HUES64 (cell line): ENCODE measurements at regions not wholly inside any gene's neighbourhood (a gene's known extent, or its start where the extent isn't known, plus 50 kb on each side); places are given as distances from the start of the nearest gene placed in this dataset.
"Not testable (repeated sequence)": the region's sequence is repeated elsewhere in the genome, so short reads cannot be mapped to it uniquely, and the experiment has no call there.

Source experiments
- H3K27ac ChIP-seq: 2 replicates; pipeline ENCODE4 v1.7.0; 2013; ENCODE audit warnings: low read depth, low read length, inconsistent platforms
- H3K27me3 ChIP-seq: 2 replicates; pipeline ENCODE4 v1.6.1; 2013; ENCODE audit warnings: mild to moderate bottlenecking, low read length; ENCODE audit not compliant: insufficient read depth
- H3K36me3 ChIP-seq: 2 replicates; pipeline ENCODE4 v1.6.1; 2013; ENCODE audit warnings: mild to moderate bottlenecking, low read length; ENCODE audit not compliant: insufficient read depth
- H3K4me1 ChIP-seq: 2 replicates; pipeline ENCODE4 v1.6.1; 2013; ENCODE audit warnings: mild to moderate bottlenecking, low read length, moderate library complexity; ENCODE audit not compliant: insufficient read depth
- H3K4me3 ChIP-seq: 2 replicates; pipeline ENCODE4 v1.5.1; 2013; ENCODE audit warnings: mild to moderate bottlenecking, low read length, moderate library complexity
- H3K9ac ChIP-seq: 2 replicates; pipeline ENCODE4 v1.6.1; 2013; ENCODE audit warnings: mild to moderate bottlenecking, low read depth, low read length
- H3K9me3 ChIP-seq: 2 replicates; pipeline ENCODE4 v1.6.1; 2013; ENCODE audit warnings: low read depth, low read length; ENCODE audit not compliant: insufficient read depth
- WGBS: fragments of 150-250, 120-280 bp; methylation state at CpG from one replicate; pipeline ENCODE4 v1.1.7; 2013; ENCODE audit warnings: missing lambda C conversion rate; 5-methylcytosine and 5-hydroxymethylcytosine counted together

DNA sequence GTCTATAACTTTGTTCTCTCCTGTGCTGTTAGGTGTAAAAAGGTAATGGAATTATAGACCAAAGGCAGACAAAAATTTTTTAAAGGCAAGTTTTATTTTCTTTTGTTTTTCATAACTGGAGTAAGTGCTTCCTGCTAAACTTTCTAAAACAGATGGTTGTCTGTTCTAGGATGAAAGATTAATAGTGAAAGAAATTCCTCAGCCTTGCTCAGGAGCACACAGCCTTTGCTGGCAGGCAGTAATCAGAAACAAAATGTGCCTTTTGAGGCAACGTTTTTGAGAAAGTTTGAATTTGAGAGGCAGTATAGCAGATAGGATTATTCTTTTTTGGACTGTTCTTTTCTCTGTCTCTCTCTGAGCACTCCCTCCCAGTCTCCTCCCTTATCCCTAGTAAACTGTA, 2749.5 kb downstream of the PCDH9 start:
- WGBS: 55% methylated on average over 1 of the region's 1 CpG
- no peak overlapping the region for H3K9ac ChIP-seq
- no peaks in the 10 kb centered on the region for H3K36me3 ChIP-seq
- 0 out of 2 replicates have a peak, but pooled peaks cover 6% of the 10 kb centered on the region for H3K9me3 ChIP-seq
- no peak overlapping the region for H3K27ac ChIP-seq
- H3K4me1 ChIP-seq: peaks cover 8% of the 10 kb centered on the region
- H3K27me3 ChIP-seq: no peaks in the 10 kb centered on the region
- no peak overlapping the region for H3K4me3 ChIP-seq

GRCh38 chr13:64480211-64480610, 2749.9 kb downstream of the PCDH9 start:
- no peaks in the 10 kb centered on the region for H3K36me3 ChIP-seq
- 83% methylated on average over 1 of the region's 1 CpG for WGBS
- 0 out of 2 replicates have a peak, but pooled peaks cover 6% of the 10 kb centered on the region for H3K9me3 ChIP-seq
- no peak overlapping the region for H3K4me3 ChIP-seq
- no peak overlapping the region for H3K9ac ChIP-seq
- H3K27me3 ChIP-seq: no peaks in the 10 kb centered on the region
- H3K27ac ChIP-seq: no peak overlapping the region
- H3K4me1 ChIP-seq: peaks cover 8% of the 10 kb centered on the region

- H3K9me3 ChIP-seq: 0 out of 2 replicates have a peak, but pooled peaks cover 6% of the 10 kb centered on the region
- H3K9ac ChIP-seq: no peak overlapping the region
- no peaks in the 10 kb centered on the region for H3K27me3 ChIP-seq
- peaks cover 14% of the 10 kb centered on the region for H3K4me1 ChIP-seq
- H3K27ac ChIP-seq: no peak overlapping the region
- H3K4me3 ChIP-seq: no peak overlapping the region
- no peaks in the 10 kb centered on the region for H3K36me3 ChIP-seq
Measured at GRCh38 chr13:64477146-64477545, 2753.0 kb downstream of the PCDH9 start.

- H3K9me3 ChIP-seq, H3K36me3 ChIP-seq, H3K27me3 ChIP-seq, H3K9ac ChIP-seq, H3K27ac ChIP-seq, H3K4me3 ChIP-seq: not testable (repeated sequence)
- WGBS: 96% methylated on average over 2 of the region's 2 CpGs
- peaks cover 20% of the 10 kb centered on the region for H3K4me1 ChIP-seq
Measured at GRCh38 chr13:64476041-64476568, 2754.0 kb downstream of the PCDH9 start.

GRCh38 chr13:64471916-64472315, 2758.2 kb downstream of the PCDH9 start:
- 75% methylated on average over 2 of the region's 2 CpGs for WGBS
- Histone ChIP-seq H3K4me1 (peaks cover 27% of the 10 kb centered on the region), H3K27ac (no peak overlapping the region), H3K9me3 (0 out of 2 replicates have a peak, but pooled peaks cover 6% of the 10 kb centered on the region), H3K36me3 (no peaks in the 10 kb centered on the region), H3K4me3 (no peak overlapping the region), H3K9ac (no peak overlapping the region), H3K27me3 (no peaks in the 10 kb centered on the region)

DNA sequence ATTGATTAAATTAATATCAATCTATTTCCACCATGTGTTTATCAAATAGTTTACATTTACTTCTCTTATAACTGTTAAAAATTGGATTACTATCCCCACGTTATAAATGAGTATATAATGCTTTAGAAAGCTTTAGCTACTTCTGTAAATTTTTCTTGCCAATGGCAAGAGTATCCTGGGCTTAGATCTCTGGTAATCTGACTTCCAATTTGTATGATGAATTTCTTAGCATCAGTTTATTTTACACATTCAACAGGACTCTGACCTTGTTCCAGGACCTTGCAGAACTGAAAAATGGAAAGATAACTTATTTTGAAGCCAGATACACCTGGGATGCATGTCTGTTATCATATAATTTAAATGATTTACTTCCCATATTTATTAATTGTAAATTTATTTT, 2759.4 kb downstream of the PCDH9 start:
- no peak overlapping the region for H3K27ac ChIP-seq
- peaks cover 27% of the 10 kb centered on the region for H3K4me1 ChIP-seq
- H3K4me3 ChIP-seq: no peak overlapping the region

DNA sequence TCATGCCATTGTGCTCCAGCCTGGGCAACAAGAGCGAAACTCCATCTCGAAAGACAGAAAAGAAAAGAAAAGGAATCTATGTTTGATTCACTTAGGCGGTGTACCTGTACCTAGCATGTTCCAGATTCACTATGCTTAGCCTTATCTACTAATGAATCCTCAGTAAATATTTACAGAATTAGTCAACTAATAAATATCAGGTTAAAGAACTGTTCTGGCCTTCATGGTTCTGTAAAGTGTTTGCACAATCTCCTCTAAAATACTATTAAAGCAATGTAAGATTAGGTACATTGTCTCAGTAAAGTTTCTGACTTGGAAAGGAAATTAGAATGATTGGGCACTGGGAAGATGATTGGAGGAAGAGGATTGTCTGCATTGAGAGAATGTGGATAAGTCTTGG, 2770.4 kb downstream of the PCDH9 start:
- Histone ChIP-seq H3K9me3 (peaks cover 3% of the 10 kb centered on the region; the same call in 1 of the 2 replicates), H3K27ac (no peak overlapping the region), H3K36me3 (no peaks in the 10 kb centered on the region), H3K4me1 (peaks cover 3% of the 10 kb centered on the region; the same call in 1 of the 2 replicates), H3K4me3 (no peak overlapping the region), H3K9ac (no peak overlapping the region), H3K27me3 (no peaks in the 10 kb centered on the region)
- 96% methylated on average over 2 of the region's 3 CpGs for WGBS

More for the DNA sequence above, 2759.4 kb downstream of the PCDH9 start:
- WGBS: no CpG with 5 or more reads among the region's 1 CpG
- no peaks in the 10 kb centered on the region for H3K27me3 ChIP-seq
- 0 out of 2 replicates have a peak, but pooled peaks cover 1% of the 10 kb centered on the region for H3K9me3 ChIP-seq
- H3K36me3 ChIP-seq: no peaks in the 10 kb centered on the region
- no peak overlapping the region for H3K9ac ChIP-seq

- Histone ChIP-seq H3K9me3 (peaks cover 3% of the 10 kb centered on the region; the same call in 1 of the 2 replicates), H3K4me1 (peaks cover 3% of the 10 kb centered on the region; the same call in 1 of the 2 replicates), H3K27me3 (no peaks in the 10 kb centered on the region), H3K27ac (no peak overlapping the region), H3K9ac (no peak overlapping the region), H3K4me3 (no peak overlapping the region), H3K36me3 (no peaks in the 10 kb centered on the region)
Measured at GRCh38 chr13:64457976-64458375, 2772.2 kb downstream of the PCDH9 start.

GRCh38 chr13:64455124-64455523, 2775.0 kb downstream of the PCDH9 start:
- Histone ChIP-seq H3K27me3 (no peaks in the 10 kb centered on the region), H3K9ac (no peak overlapping the region), H3K4me1 (peaks cover 3% of the 10 kb centered on the region; the same call in 1 of the 2 replicates), H3K36me3 (no peaks in the 10 kb centered on the region), H3K9me3 (no peaks in the 10 kb centered on the region), H3K27ac (no peak overlapping the region), H3K4me3 (no peak overlapping the region)
- WGBS: 89% methylated on average over 2 of the region's 2 CpGs

DNA sequence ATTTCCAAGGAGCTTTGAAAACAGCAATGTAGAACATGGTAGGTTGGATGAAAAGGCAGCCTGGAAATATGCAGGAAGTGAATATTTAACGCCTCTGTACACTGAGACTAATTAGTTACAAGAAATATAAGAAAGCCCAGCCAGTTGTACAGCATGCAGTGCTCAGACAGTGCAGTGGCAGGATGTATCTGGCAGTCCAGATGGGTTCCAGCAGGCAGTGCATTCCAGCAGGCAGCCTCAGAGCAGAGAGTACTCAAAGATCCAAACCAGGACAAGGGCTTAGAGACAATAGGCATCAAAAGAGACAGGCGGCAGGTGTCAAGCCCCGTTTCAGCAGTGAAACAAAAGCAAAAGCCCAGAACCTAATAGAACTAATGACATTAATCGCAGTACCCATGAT, 2776.3 kb downstream of the PCDH9 start:
- Histone ChIP-seq H3K4me3 (no peak overlapping the region), H3K27ac (no peak overlapping the region), H3K27me3 (no peaks in the 10 kb centered on the region), H3K4me1 (peaks cover 3% of the 10 kb centered on the region; the same call in 1 of the 2 replicates), H3K9me3 (no peaks in the 10 kb centered on the region), H3K9ac (no peak overlapping the region), H3K36me3 (no peaks in the 10 kb centered on the region)
- 84% methylated on average over 4 of the region's 4 CpGs for WGBS

GRCh38 chr13:64446372-64446771, 2783.8 kb downstream of the PCDH9 start:
- Histone ChIP-seq H3K4me3 (no peak overlapping the region), H3K4me1 (no peaks in the 10 kb centered on the region), H3K27me3 (no peaks in the 10 kb centered on the region), H3K36me3 (no peaks in the 10 kb centered on the region), H3K9ac (no peak overlapping the region), H3K27ac (no peak overlapping the region), H3K9me3 (no peaks in the 10 kb centered on the region)
- 63% methylated on average over 1 of the region's 2 CpGs for WGBS

DNA sequence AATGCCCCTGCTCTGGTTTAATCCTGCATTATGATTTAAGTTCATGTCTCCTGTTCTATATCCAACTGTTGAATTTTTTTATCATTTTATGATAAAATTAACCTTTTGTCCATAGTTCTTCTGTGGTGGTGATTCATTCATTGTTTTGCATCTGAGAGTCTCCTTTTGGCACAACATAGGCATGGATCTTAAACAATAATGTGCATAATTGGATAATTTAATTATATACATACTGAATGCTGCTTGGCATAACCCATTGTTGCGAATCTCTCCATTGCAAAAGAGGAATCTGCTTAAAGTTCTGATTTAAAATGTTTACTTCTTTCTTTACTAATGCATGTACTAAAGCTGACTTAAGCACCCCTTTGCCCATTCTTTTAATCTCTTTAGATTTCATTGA, 2788.4 kb downstream of the PCDH9 start:
- WGBS: no CpG with 5 or more reads among the region's 1 CpG

More for the DNA sequence above, 2788.4 kb downstream of the PCDH9 start:
- Histone ChIP-seq H3K36me3 (no peaks in the 10 kb centered on the region), H3K27me3 (no peaks in the 10 kb centered on the region), H3K4me1 (peaks cover 17% of the 10 kb centered on the region), H3K4me3 (no peak overlapping the region), H3K9ac (no peak overlapping the region), H3K9me3 (no peaks in the 10 kb centered on the region), H3K27ac (no peak overlapping the region)
